Neural cell (in vitro differentiated cells): ENCODE measurements at regions not wholly inside any gene's neighbourhood (a gene's known extent, or its start where the extent isn't known, plus 50 kb on each side); places are given as distances from the start of the nearest gene placed in this dataset.

Experiments used
- CTCF ChIP-seq: fragments of 450-650 bp; IDR thresholded peaks from 2 replicates; pipeline ENCODE4 v1.5.1; 2014; ENCODE audit warnings: antibody characterized with exemption, mild to moderate bottlenecking, moderate library complexity; ENCODE audit not compliant: poor library complexity, severe bottlenecking
- POLR2AphosphoS5 ChIP-seq: IDR thresholded peaks from 2 replicates; pipeline ENCODE4 v1.6.1; 2012
- TAF1 ChIP-seq: IDR thresholded peaks from 2 replicates; pipeline ENCODE4 v1.6.1; 2012; ENCODE audit warnings: low read depth

DNA sequence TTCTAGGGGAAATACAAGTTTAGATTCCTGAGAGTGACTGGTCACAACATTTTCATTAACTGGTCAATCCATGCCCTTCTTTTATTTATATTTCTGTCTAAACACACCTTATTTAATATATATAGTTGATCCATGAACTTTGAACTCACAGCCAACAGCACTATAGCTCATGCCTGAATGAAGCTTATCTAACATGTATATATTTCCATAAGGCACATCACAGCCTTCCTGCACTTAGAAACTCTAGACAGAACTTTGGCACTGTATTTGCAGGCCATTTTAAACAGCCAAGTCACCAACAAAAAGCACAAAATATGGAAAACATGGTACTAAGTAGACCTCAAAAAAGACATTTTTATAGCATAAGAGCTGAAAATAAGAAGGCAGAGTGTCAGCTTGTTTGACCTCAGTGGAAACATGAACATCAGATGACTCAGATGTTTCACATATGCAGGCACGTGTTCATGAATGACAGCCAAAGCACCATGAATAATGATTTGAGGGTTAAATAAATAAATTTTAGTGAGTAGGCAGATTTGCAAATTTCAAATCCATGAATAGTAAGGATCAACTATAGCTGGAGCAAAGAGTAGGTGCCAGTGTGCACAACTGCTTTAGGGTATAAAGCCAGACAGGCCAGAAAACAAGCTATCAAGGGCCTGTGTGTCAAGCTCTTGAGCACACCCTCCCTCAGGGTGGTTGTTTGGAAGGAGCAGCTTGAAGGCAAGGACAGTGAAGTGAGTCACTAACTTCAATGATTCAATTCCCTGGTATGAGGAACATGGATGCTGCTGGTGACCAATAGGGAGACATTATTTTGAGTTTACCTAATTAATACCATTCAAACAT is 88.9 kb upstream of the NT5E start:
- TF ChIP-seq CTCF, result no peak
- TF ChIP-seq TAF1, result no peak
- no peak for TF ChIP-seq POLR2AphosphoS5
